H9 (cell line): ENCODE measurements at regions not wholly inside any gene's neighbourhood (a gene's known extent, or its start where the extent isn't known, plus 50 kb on each side); places are given as distances from the start of the nearest gene placed in this dataset.

ENCODE experiments used
- DNase-seq: peaks from one replicate; pipeline ENCODE4 v3.0.0-alpha.2; 2017
- H2AFZ ChIP-seq: one replicate; pipeline ENCODE4 v1.6.1; 2013; ENCODE audit warnings: mild to moderate bottlenecking, low read length, control low read depth, moderate library complexity
- H2AK5ac ChIP-seq: 2 replicates; pipeline ENCODE4 v1.6.1; 2013; ENCODE audit warnings: low read length, control low read depth, mixed read lengths; ENCODE audit not compliant: insufficient read length
- H2BK120ac ChIP-seq: one replicate; pipeline ENCODE4 v1.6.1; 2013; ENCODE audit warnings: low read depth, mild to moderate bottlenecking, low read length, control low read depth, inconsistent platforms; ENCODE audit not compliant: poor library complexity, severe bottlenecking
- H2BK12ac ChIP-seq: 2 replicates; pipeline ENCODE4 v1.6.1; 2013; ENCODE audit warnings: low read length, control low read depth, mixed read lengths, low read depth; ENCODE audit not compliant: insufficient read length
- H2BK15ac ChIP-seq: 2 replicates; pipeline ENCODE4 v1.6.1; 2013; ENCODE audit warnings: low read depth, low read length, control low read depth
- H2BK20ac ChIP-seq: one replicate; pipeline ENCODE4 v1.6.1; 2013; ENCODE audit warnings: low read depth, mild to moderate bottlenecking, low read length, control low read depth, inconsistent platforms; ENCODE audit not compliant: poor library complexity, severe bottlenecking
- H2BK5ac ChIP-seq: 2 replicates; pipeline ENCODE4 v1.6.1; 2013; ENCODE audit warnings: low read length, control low read depth, mixed read lengths; ENCODE audit not compliant: insufficient read length
- H3K14ac ChIP-seq: 2 replicates; pipeline ENCODE4 v1.6.1; 2013; ENCODE audit warnings: low read length, control low read depth; ENCODE audit not compliant: insufficient read depth
- H3K18ac ChIP-seq: 2 replicates; pipeline ENCODE4 v1.6.1; 2013; ENCODE audit warnings: low read depth, mild to moderate bottlenecking, mixed read lengths, low read length, control low read depth; ENCODE audit not compliant: insufficient read length
- H3K23ac ChIP-seq: 2 replicates; pipeline ENCODE4 v1.6.1; 2013; ENCODE audit warnings: low read length, control low read depth, mixed read lengths, low read depth; ENCODE audit not compliant: insufficient read length
- H3K23me2 ChIP-seq: 2 replicates; pipeline ENCODE4 v1.6.1; 2013; ENCODE audit warnings: low read depth, mild to moderate bottlenecking, mixed read lengths, low read length, control low read depth; ENCODE audit not compliant: insufficient read length, poor library complexity, severe bottlenecking
- H3K27ac ChIP-seq: 2 replicates; pipeline ENCODE4 v1.5.1; 2013; ENCODE audit warnings: low read length, control low read depth, mixed read lengths, low read depth; ENCODE audit not compliant: insufficient read length
- H3K27me3 ChIP-seq: 2 replicates; pipeline ENCODE4 v1.6.1; 2013; ENCODE audit warnings: low read length, control low read depth, inconsistent platforms; ENCODE audit not compliant: insufficient read depth
- H3K4ac ChIP-seq: 2 replicates; pipeline ENCODE4 v1.6.1; 2013; ENCODE audit warnings: low read depth, mild to moderate bottlenecking, control low read depth, inconsistent platforms, low read length, moderate library complexity
- H3K4me1 ChIP-seq: 2 replicates; pipeline ENCODE4 v1.6.1; 2013; ENCODE audit warnings: low read length, control low read depth, inconsistent platforms; ENCODE audit not compliant: insufficient read depth
- H3K4me2 ChIP-seq: 2 replicates; pipeline ENCODE4 v1.6.1; 2013; ENCODE audit warnings: low read length, control low read depth, mixed read lengths; ENCODE audit not compliant: insufficient read length, insufficient read depth
- H3K56ac ChIP-seq: 2 replicates; pipeline ENCODE4 v1.6.1; 2013; ENCODE audit warnings: low read depth, mild to moderate bottlenecking, mixed read lengths, low read length, control low read depth; ENCODE audit not compliant: insufficient read length
- H3K79me1 ChIP-seq: 2 replicates; pipeline ENCODE4 v1.6.1; 2013; ENCODE audit warnings: low read depth, mild to moderate bottlenecking, moderate library complexity, low read length, control low read depth, inconsistent platforms; ENCODE audit not compliant: insufficient read depth, poor library complexity, severe bottlenecking
- H3K79me2 ChIP-seq: 2 replicates; pipeline ENCODE4 v1.6.1; 2013; ENCODE audit warnings: low read length, control low read depth, inconsistent platforms; ENCODE audit not compliant: insufficient read depth
- H3K9ac ChIP-seq: 2 replicates; pipeline ENCODE4 v1.6.1; 2013; ENCODE audit warnings: low read length, control low read depth, mixed read lengths; ENCODE audit not compliant: insufficient read length; ENCODE audit errors: extremely low read depth
- H3K9me3 ChIP-seq: one replicate; pipeline ENCODE4 v1.6.1; 2013; ENCODE audit warnings: low read depth, low read length, inconsistent platforms; ENCODE audit not compliant: control insufficient read depth
- H3T11ph ChIP-seq: one replicate; pipeline ENCODE4 v1.6.1; 2013; ENCODE audit warnings: mild to moderate bottlenecking, low read length, control low read depth, inconsistent platforms
- H4K20me1 ChIP-seq: one replicate; pipeline ENCODE4 v1.6.1; 2013; ENCODE audit not compliant: control insufficient read depth, insufficient read length, insufficient read depth
- H4K5ac ChIP-seq: 2 replicates; pipeline ENCODE4 v1.6.1; 2013; ENCODE audit warnings: low read depth, mild to moderate bottlenecking, mixed read lengths, low read length, control low read depth; ENCODE audit not compliant: insufficient read length
- H4K8ac ChIP-seq: replicated peaks from 2 replicates; pipeline ENCODE4 v1.6.1; 2013; ENCODE audit warnings: low read length, control low read depth, mixed read lengths, low read depth; ENCODE audit not compliant: insufficient read length
- H4K91ac ChIP-seq: 2 replicates; pipeline ENCODE4 v1.6.1; 2013; ENCODE audit warnings: low read depth, mild to moderate bottlenecking, moderate library complexity, mixed read lengths, low read length, control low read depth; ENCODE audit not compliant: insufficient read length
- H3K27ac Mint-ChIP-seq, 3 experiments: 2 replicates in 2 of 3; 3 replicates in 1 of 3; pipeline ENCODE4 v1.8.0; 2020 to 2021; ENCODE audit warnings: mixed read lengths in 3 of 3, mild to moderate bottlenecking in 1 of 3, moderate library complexity in 1 of 3
- H3K27me3 Mint-ChIP-seq: 2 replicates; pipeline ENCODE4 v1.8.0; 2021; ENCODE audit warnings: low read depth, mild to moderate bottlenecking, moderate library complexity, mixed read lengths
- H3K36me3 Mint-ChIP-seq, 3 experiments: 2 replicates in 2 of 3; 3 replicates in 1 of 3; pipeline ENCODE4 v1.8.0; 2020 to 2021; ENCODE audit warnings: low read depth in 3 of 3, mixed read lengths in 3 of 3; ENCODE audit not compliant: insufficient read depth in 1 of 3
- H3K4me1 Mint-ChIP-seq, 2 experiments: 2 replicates each; pipeline ENCODE4 v1.8.0; 2020; ENCODE audit warnings: mixed read lengths in 2 of 2
- H3K4me3 Mint-ChIP-seq, 2 experiments: 2 replicates in 1 of 2; 3 replicates in 1 of 2; pipeline ENCODE4 v1.8.0; 2020 to 2021; ENCODE audit warnings: mild to moderate bottlenecking in 2 of 2, mixed read lengths in 2 of 2, moderate library complexity in 1 of 2
- H3K9me3 Mint-ChIP-seq, 2 experiments: 2 replicates in 1 of 2; 3 replicates in 1 of 2; pipeline ENCODE4 v1.8.0; 2020; ENCODE audit warnings: mild to moderate bottlenecking in 2 of 2, mixed read lengths in 2 of 2, moderate library complexity in 1 of 2
- CTCF ChIP-seq: fragments of 200-600 bp; sonication (generic); conservative IDR thresholded peaks from 3 replicates; pipeline ENCODE4 v1.8.0; 2021; ENCODE audit warnings: antibody characterized with exemption, mild to moderate bottlenecking
- WGBS: extraction: QIAGEN DNeasy Blood & Tissue Kit; methylation state at CpG from one replicate; pipeline ENCODE4 v1.1.7; 2013; ENCODE audit warnings: missing lambda C conversion rate, low lambda C conversion rate, mixed read lengths; ENCODE audit not compliant: insufficient read length; ENCODE audit errors: extremely low coverage; 5-methylcytosine and 5-hydroxymethylcytosine counted together

GRCh38 chr3:94967196-94967595 lies 904.3 kb downstream of the NSUN3 start:
- Histone ChIP-seq H2BK12ac (no peak overlapping the region), H3K56ac (no peak overlapping the region), H4K20me1 (no peaks in the 10 kb centered on the region), H3K23me2 (no peaks in the 10 kb centered on the region), H3K23ac (no peak overlapping the region), H2BK5ac (no peak overlapping the region), H4K5ac (no peak overlapping the region), H2AFZ (no peak overlapping the region), H3K27me3 (no peaks in the 10 kb centered on the region), H3K79me2 (no peaks in the 10 kb centered on the region), H3K4me2 (no peak overlapping the region), H2AK5ac (no peak overlapping the region), H3K14ac (no peak overlapping the region), H2BK120ac (no peak overlapping the region), H3K27ac (no peak overlapping the region), H3K9ac (no peak overlapping the region), H3K4ac (no peak overlapping the region), H2BK20ac (no peak overlapping the region), H3K18ac (no peak overlapping the region), H3T11ph (no peak overlapping the region), H3K4me1 (no peaks in the 10 kb centered on the region), H4K8ac (no peak overlapping the region), H4K91ac (no peak overlapping the region), H3K79me1 (no peaks in the 10 kb centered on the region), H3K9me3 (no peaks in the 10 kb centered on the region), H2BK15ac (no peak overlapping the region)
- Mint-ChIP-seq H3K4me1 (0 out of 4 replicates have a peak, but pooled peaks cover 0 to 1% of the 10 kb centered on the region in 2 experiments), H3K27me3 (no peaks in the 10 kb centered on the region), H3K27ac (peak overlapping the region in 1 of 3 experiments; percentile 50; a peak in 1 of 7 replicates), H3K9me3 (peaks cover 2 to 5% of the 10 kb centered on the region in 2 experiments; a peak in 3 of 5 replicates), H3K4me3 (no peak overlapping the region), H3K36me3 (no peaks in the 10 kb centered on the region; a peak in 1 of 7 replicates)
- no peak for TF ChIP-seq CTCF
- DNase-seq = no peak
- no CpG with 5 or more reads among the region's 2 CpGs for WGBS
